ENCODE measurements at regions not wholly inside any gene's neighbourhood (a gene's known extent, or its start where the extent isn't known, plus 50 kb on each side); places are given as distances from the start of the nearest gene placed in this dataset.
A peak's percentile ranks its signal among the peaks of the same experiment; 100 is the strongest.

DNA sequence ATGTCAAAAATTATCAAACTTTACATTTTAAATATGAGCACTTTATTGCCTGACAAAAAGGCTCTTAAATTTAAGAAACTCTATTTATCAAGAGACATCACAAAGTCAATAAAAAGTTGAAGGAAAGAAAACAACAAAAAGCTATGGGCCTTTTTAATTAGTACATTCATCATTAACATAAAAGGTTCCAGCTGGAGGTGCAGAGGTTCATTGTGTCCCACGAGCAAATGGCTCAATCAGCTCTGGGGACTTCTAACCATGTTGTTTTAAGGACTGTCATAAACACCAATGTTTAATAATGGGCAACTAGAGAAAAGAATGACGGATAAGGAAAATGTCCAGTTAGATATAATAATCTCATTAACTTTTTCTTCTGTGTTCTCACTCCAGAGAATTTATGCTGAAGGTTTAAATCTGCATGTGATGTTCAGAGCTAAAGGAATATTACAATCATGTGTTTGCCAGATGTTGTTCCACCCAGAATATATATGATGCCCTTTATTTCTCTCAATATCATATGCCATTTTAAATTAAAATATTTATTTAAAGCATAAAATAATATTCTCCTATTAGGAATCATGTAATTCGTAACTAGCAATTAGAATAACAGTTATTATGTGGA lies 840.3 kb upstream of the ADGRL3 start (continued):
- TF ChIP-seq ETS1 (IDR thresholded peaks at IDR 0.05) (no peak), POLR2AphosphoS5 (IDR thresholded peaks at IDR 0.05; ENCODE audit: low read depth) (no peak), EZH2phosphoT487 (IDR thresholded peaks at IDR 0.05; ENCODE audit: unreplicated experiment) (no peak), EZH2 (IDR thresholded peaks at IDR 0.05; ENCODE audit: low read depth, unreplicated experiment) (no peak)

GRCh38 chr4:60365176-60365575 lies 835.0 kb upstream of the ADGRL3 start:
- H3K27ac Mint-ChIP-seq, result no peak overlapping the region
- no peaks in the 10 kb centered on the region for H3K4me1 ChIP-seq (ENCODE audit: insufficient read depth)
- H3K4me3 ChIP-seq, result no peak overlapping the region
- H3K4me3 Mint-ChIP-seq, result no peak overlapping the region
- peaks cover 18% of the 10 kb centered on the region for H3K4me1 Mint-ChIP-seq
- no peaks in the 10 kb centered on the region for H3K27me3 ChIP-seq (ENCODE audit: insufficient read depth)
- ATAC-seq (peak; percentile 56; the same call in 2 of the 3 replicates), DNase-seq (ENCODE audit: low spot score) (no peak)
- no peaks in the 10 kb centered on the region for H3K27me3 Mint-ChIP-seq (ENCODE audit: insufficient read depth, low read depth, poor library complexity)
- H3K27ac ChIP-seq (ENCODE audit: low read depth), result no peak overlapping the region
- H3K79me2 ChIP-seq (replicated peaks; ENCODE audit: insufficient read depth), result no peaks in the 10 kb centered on the region
- H3K36me3 Mint-ChIP-seq (ENCODE audit: low read depth), result no peaks in the 10 kb centered on the region
- H3K36me3 ChIP-seq (ENCODE audit: insufficient read depth), result no peaks in the 10 kb centered on the region
- 0 out of 2 replicates have a peak overlapping the region, but pooled peaks have one; percentile 11 for H2AFZ ChIP-seq
- H3K4me2 ChIP-seq, result no peak overlapping the region
- no peaks in the 10 kb centered on the region for H4K20me1 ChIP-seq (replicated peaks; ENCODE audit: insufficient read depth)
- no peaks in the 10 kb centered on the region for H3K9me3 Mint-ChIP-seq
- H3F3A ChIP-seq (replicated peaks; ENCODE audit: low read depth), result no peaks in the 10 kb centered on the region
- no peaks in the 10 kb centered on the region for H3K9me2 ChIP-seq (ENCODE audit: insufficient read depth)
- TF ChIP-seq REST (IDR thresholded peaks at IDR 0.05; ENCODE audit: unreplicated experiment) (no peak), ZNF331 (CRISPR knock-in tag; IDR thresholded peaks at IDR 0.05; ENCODE audit: low read depth) (no peak), JUNB (IDR thresholded peaks at IDR 0.05; ENCODE audit: unreplicated experiment) (no peak), EZH2phosphoT487 (IDR thresholded peaks at IDR 0.05; ENCODE audit: unreplicated experiment) (no peak), ETS1 (IDR thresholded peaks at IDR 0.05) (no peak), EZH2 (IDR thresholded peaks at IDR 0.05; ENCODE audit: low read depth, unreplicated experiment) (no peak), CREB1 (CRISPR knock-in tag; IDR thresholded peaks at IDR 0.05; ENCODE audit: low read depth) (no peak), ZNF462 (CRISPR knock-in tag; IDR thresholded peaks at IDR 0.05) (no peak)
- TF ChIP-seq, protein P1, sequence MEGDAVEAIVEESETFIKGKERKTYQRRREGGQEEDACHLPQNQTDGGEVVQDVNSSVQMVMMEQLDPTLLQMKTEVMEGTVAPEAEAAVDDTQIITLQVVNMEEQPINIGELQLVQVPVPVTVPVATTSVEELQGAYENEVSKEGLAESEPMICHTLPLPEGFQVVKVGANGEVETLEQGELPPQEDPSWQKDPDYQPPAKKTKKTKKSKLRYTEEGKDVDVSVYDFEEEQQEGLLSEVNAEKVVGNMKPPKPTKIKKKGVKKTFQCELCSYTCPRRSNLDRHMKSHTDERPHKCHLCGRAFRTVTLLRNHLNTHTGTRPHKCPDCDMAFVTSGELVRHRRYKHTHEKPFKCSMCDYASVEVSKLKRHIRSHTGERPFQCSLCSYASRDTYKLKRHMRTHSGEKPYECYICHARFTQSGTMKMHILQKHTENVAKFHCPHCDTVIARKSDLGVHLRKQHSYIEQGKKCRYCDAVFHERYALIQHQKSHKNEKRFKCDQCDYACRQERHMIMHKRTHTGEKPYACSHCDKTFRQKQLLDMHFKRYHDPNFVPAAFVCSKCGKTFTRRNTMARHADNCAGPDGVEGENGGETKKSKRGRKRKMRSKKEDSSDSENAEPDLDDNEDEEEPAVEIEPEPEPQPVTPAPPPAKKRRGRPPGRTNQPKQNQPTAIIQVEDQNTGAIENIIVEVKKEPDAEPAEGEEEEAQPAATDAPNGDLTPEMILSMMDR (conservative IDR thresholded peaks at IDR 0.05; ENCODE audit: low read depth in 2 of 2), result no peak
